Suprapubic skin (tissue), 3 donors: ENCODE measurements at regions not wholly inside any gene's neighbourhood (a gene's known extent, or its start where the extent isn't known, plus 50 kb on each side); places are given as distances from the start of the nearest gene placed in this dataset.

Experiments used
- POLR2A ChIP-seq, 2 donors: fragments of 450-650 bp; IDR thresholded peaks; one replicate each; pipeline ENCODE4 v1.6.1; 2017; ENCODE audit warnings: antibody characterized with exemption in 2 of 2, mild to moderate bottlenecking in 2 of 2, moderate library complexity in 2 of 2
- TF ChIP-seq, protein P1 (sequence below), 2 donors: fragments of 200-600 bp in 1 of 2; fragments of 450-650 bp in 1 of 2; sonication (generic) in 1 of 2; IDR thresholded peaks; one replicate each; pipeline ENCODE4 v1.5.1; 2016 to 2019; ENCODE audit warnings: antibody characterized with exemption in 2 of 2, mild to moderate bottlenecking in 1 of 2, moderate library complexity in 1 of 2

DNA sequence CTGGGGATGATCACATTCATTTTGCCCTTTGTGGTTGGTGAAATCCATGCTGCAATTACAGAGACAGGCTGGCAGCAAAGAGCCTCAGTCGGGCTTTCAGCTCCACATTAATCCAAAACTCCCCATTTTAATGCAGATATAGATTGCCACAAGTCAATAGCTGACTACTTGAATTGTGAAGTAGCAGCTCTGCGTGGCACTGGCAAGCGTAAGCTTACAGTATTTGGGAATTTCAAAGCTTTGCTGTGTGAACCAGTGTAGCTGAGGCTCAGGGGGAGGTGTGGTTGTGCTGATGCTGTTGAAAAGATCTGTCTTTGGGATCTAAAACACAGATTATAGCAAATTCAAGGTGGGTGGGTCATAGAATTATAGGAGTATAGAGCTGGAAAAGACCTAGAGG lies 290.3 kb upstream of the ONECUT1 start:
- TF ChIP-seq, protein P1, sequence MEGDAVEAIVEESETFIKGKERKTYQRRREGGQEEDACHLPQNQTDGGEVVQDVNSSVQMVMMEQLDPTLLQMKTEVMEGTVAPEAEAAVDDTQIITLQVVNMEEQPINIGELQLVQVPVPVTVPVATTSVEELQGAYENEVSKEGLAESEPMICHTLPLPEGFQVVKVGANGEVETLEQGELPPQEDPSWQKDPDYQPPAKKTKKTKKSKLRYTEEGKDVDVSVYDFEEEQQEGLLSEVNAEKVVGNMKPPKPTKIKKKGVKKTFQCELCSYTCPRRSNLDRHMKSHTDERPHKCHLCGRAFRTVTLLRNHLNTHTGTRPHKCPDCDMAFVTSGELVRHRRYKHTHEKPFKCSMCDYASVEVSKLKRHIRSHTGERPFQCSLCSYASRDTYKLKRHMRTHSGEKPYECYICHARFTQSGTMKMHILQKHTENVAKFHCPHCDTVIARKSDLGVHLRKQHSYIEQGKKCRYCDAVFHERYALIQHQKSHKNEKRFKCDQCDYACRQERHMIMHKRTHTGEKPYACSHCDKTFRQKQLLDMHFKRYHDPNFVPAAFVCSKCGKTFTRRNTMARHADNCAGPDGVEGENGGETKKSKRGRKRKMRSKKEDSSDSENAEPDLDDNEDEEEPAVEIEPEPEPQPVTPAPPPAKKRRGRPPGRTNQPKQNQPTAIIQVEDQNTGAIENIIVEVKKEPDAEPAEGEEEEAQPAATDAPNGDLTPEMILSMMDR (IDR thresholded peaks at IDR 0.05), result no peak
- TF ChIP-seq POLR2A (IDR thresholded peaks at IDR 0.05), result no peak
